Tibial nerve (tissue), 4 donors: ENCODE measurements at regions not wholly inside any gene's neighbourhood (a gene's known extent, or its start where the extent isn't known, plus 50 kb on each side); places are given as distances from the start of the nearest gene placed in this dataset.

Experiments
- EP300 ChIP-seq, 2 donors: sonication (generic); formaldehyde crosslinking; IDR thresholded peaks; one replicate each; pipeline ENCODE4 v1.6.1; 2017; ENCODE audit warnings: antibody characterized with exemption in 2 of 2, mild to moderate bottlenecking in 1 of 2
- POLR2A ChIP-seq, 2 donors: fragments of 450-650 bp; IDR thresholded peaks; one replicate each; pipeline ENCODE4 v1.6.1; 2017; ENCODE audit warnings: antibody characterized with exemption in 2 of 2, mild to moderate bottlenecking in 2 of 2, moderate library complexity in 2 of 2
- TF ChIP-seq, protein P1 (sequence below), 5 experiments: fragments of 200-600 bp in 3 of 5; fragments of 450-650 bp in 2 of 5; sonication (generic) in 3 of 5; IDR thresholded peaks; one replicate each; pipeline ENCODE4 v1.5.1; 2016 to 2019; ENCODE audit warnings: antibody characterized with exemption in 5 of 5, mild to moderate bottlenecking in 3 of 5, moderate library complexity in 2 of 5

- TF ChIP-seq, protein P1, sequence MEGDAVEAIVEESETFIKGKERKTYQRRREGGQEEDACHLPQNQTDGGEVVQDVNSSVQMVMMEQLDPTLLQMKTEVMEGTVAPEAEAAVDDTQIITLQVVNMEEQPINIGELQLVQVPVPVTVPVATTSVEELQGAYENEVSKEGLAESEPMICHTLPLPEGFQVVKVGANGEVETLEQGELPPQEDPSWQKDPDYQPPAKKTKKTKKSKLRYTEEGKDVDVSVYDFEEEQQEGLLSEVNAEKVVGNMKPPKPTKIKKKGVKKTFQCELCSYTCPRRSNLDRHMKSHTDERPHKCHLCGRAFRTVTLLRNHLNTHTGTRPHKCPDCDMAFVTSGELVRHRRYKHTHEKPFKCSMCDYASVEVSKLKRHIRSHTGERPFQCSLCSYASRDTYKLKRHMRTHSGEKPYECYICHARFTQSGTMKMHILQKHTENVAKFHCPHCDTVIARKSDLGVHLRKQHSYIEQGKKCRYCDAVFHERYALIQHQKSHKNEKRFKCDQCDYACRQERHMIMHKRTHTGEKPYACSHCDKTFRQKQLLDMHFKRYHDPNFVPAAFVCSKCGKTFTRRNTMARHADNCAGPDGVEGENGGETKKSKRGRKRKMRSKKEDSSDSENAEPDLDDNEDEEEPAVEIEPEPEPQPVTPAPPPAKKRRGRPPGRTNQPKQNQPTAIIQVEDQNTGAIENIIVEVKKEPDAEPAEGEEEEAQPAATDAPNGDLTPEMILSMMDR (IDR thresholded peaks at IDR 0.05) = no peak
- no peak for TF ChIP-seq POLR2A (IDR thresholded peaks at IDR 0.05)
- TF ChIP-seq EP300 (IDR thresholded peaks at IDR 0.05) = no peak
Observed at GRCh38 chr6:92784235-92784634, 635.1 kb downstream of the EPHA7 start.
